AG08396 (cell line): ENCODE measurements at regions not wholly inside any gene's neighbourhood (a gene's known extent, or its start where the extent isn't known, plus 50 kb on each side); places are given as distances from the start of the nearest gene placed in this dataset.
A peak's percentile ranks its signal among the peaks of the same experiment; 100 is the strongest.
"Not testable (repeated sequence)": the region's sequence is repeated elsewhere in the genome, so short reads cannot be mapped to it uniquely, and the experiment has no call there.

Source experiments
- DNase-seq: peaks from one replicate; pipeline ENCODE4 v3.0.0; 2012; ENCODE audit warnings: low spot score, mixed read lengths

- no peak for DNase-seq
Observed at GRCh38 chr4:148542922-148543623, 100.9 kb upstream of the NR3C2 start.

GRCh38 chr4:148540622-148541326 is 98.6 kb upstream of the NR3C2 start:
- DNase-seq, result no peak

- DNase-seq, result no peak
Observed at GRCh38 chr4:148539387-148539786, 97.2 kb upstream of the NR3C2 start.

- DNase-seq, result not testable (repeated sequence)
Observed at GRCh38 chr4:148533851-148534250, 91.6 kb upstream of the NR3C2 start.

GRCh38 chr4:148530114-148530513 is 87.9 kb upstream of the NR3C2 start:
- no peak for DNase-seq

- no peak for DNase-seq
Observed at GRCh38 chr4:148527571-148527970, 85.4 kb upstream of the NR3C2 start.

GRCh38 chr4:148522995-148523394 is 80.8 kb upstream of the NR3C2 start:
- no peak for DNase-seq

GRCh38 chr4:148515248-148515647 is 73.0 kb upstream of the NR3C2 start:
- DNase-seq, result peak; percentile 18

GRCh38 chr4:148514581-148514980 is 72.4 kb upstream of the NR3C2 start:
- DNase-seq, result no peak

- DNase-seq, result peak; percentile 5
Observed at GRCh38 chr4:148514041-148514440, 71.8 kb upstream of the NR3C2 start.

GRCh38 chr4:148510211-148510610 is 68.0 kb upstream of the NR3C2 start:
- no peak for DNase-seq

GRCh38 chr4:148503681-148504080 is 61.5 kb upstream of the NR3C2 start:
- no peak for DNase-seq

GRCh38 chr4:148497258-148497657 is 55.0 kb upstream of the NR3C2 start:
- DNase-seq, result no peak

GRCh38 chr4:148495463-148495862 is 53.2 kb upstream of the NR3C2 start:
- no peak for DNase-seq
